ENCODE measurements at regions not wholly inside any gene's neighbourhood (a gene's known extent, or its start where the extent isn't known, plus 50 kb on each side); places are given as distances from the start of the nearest gene placed in this dataset.
A peak's percentile ranks its signal among the peaks of the same experiment; 100 is the strongest.

DNA sequence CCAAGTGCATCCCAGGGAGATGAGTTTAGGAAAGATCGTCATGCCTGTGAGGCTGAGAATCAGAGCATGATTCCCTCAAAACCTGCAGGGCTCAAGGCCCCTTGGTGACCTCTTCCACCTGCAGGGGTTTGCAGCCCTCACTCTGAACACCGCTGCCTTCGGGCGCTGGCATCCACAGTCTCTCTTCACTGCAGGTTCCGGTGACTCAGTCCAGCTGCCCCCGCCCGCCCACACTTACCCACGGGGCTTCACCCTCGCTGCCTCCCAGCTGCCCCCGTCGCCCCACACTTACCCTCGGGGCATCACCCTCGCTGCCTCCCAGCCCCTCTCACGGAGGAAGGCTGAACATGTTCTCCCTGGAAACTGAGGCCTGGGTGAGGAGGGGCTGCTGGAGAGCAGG is 277.1 kb downstream of the XXYLT1 start:
- DNase-seq (ENCODE audit: low spot score): no peak

GRCh38 chr3:194994551-194994981 is 276.4 kb downstream of the XXYLT1 start:
- no peak for DNase-seq (ENCODE audit: low spot score)

- DNase-seq (ENCODE audit: low spot score): no peak
Observed at GRCh38 chr3:194995334-194995733, 275.6 kb downstream of the XXYLT1 start.

GRCh38 chr3:194995922-194996321 is 275.0 kb downstream of the XXYLT1 start:
- no peak for DNase-seq (ENCODE audit: low spot score)

DNA sequence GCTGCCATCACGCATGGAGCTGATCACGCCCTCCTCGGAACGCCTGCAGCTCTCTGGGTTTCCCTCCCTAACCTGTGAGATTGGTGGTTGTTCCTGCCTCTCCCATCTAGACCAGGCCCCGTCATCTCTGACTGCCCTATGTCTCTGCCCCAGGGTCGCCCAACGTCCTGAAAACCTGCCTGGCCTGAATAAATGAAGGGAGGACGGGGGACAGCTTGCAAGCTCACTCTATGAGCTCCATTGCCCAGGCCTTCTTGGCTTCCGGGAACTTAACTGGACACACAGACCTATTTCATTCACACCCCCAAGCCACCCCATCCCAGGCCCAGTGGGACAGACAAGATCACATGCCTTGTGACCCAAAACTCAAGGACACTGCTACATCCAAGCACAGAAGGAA is 274.2 kb downstream of the XXYLT1 start:
- no peak for DNase-seq (ENCODE audit: low spot score)

- no peak for DNase-seq (ENCODE audit: low spot score)
Observed at GRCh38 chr3:194998417-194998816, 272.5 kb downstream of the XXYLT1 start.

DNA sequence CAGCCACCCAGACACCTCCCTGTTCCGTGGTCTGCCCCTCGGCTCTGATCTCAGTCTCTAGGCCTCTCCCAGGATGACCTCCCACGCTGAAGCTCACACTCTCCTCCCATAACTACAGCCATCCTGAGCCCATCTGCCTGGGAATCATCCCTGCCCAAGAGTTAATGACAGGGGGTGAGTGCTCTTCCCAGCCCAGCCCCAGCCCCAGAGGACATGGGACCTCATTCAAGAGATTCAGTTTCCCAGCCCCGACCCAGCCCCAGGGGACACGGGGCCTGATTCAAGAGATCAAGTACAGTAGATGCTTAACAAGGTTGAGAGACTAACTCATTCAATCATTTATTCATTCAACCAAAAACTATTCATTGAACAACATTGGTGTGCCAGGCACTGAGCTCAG is 272.0 kb downstream of the XXYLT1 start:
- DNase-seq (ENCODE audit: low spot score): no peak

GRCh38 chr3:194999491-194999890 is 271.5 kb downstream of the XXYLT1 start:
- DNase-seq (ENCODE audit: low spot score): no peak

- DNase-seq (ENCODE audit: low spot score): no peak
Observed at GRCh38 chr3:195001261-195001660, 269.7 kb downstream of the XXYLT1 start.

DNA sequence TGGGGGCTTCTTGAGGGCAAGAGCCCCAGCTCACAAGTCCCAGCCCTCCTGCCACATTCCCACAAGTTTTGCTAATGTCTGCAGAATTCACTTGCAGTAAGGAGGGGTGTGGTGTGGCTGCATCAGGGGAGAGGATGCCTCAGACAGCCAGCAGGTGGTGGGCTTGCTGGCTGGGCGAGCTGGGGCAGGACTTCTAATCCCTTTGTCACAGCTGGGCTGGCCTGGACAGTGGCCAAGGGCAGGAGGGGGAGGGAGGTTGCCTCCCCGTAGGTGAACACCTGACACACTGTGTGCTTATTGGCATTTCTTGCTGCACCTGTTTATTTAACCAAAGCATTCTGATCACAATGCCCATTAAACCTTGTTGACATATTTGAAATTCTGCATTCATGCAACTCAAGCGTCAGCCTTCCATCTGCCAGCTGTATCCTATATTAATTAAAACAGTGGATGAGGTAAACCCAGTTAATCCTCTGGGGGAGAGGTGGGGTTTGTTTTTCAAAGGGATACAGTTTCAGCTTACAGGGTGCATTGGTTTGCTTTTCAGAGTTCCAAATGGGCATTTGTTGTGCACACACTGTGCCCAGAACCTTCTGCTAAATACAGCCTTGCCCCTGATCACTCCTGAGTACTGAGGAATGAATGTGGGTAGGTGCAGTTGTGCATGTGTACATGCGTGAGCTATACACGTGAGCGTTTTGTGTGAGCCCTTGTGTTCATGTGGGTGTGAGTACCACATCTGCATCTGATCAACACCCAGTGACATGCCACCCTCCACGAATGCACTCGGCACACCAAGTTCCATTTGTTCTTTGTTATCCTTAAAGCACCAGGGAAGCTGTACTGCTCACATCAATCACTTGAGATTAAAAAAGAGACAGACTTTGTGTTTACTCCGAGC is 268.7 kb downstream of the XXYLT1 start:
- DNase-seq (ENCODE audit: low spot score): no peak

DNA sequence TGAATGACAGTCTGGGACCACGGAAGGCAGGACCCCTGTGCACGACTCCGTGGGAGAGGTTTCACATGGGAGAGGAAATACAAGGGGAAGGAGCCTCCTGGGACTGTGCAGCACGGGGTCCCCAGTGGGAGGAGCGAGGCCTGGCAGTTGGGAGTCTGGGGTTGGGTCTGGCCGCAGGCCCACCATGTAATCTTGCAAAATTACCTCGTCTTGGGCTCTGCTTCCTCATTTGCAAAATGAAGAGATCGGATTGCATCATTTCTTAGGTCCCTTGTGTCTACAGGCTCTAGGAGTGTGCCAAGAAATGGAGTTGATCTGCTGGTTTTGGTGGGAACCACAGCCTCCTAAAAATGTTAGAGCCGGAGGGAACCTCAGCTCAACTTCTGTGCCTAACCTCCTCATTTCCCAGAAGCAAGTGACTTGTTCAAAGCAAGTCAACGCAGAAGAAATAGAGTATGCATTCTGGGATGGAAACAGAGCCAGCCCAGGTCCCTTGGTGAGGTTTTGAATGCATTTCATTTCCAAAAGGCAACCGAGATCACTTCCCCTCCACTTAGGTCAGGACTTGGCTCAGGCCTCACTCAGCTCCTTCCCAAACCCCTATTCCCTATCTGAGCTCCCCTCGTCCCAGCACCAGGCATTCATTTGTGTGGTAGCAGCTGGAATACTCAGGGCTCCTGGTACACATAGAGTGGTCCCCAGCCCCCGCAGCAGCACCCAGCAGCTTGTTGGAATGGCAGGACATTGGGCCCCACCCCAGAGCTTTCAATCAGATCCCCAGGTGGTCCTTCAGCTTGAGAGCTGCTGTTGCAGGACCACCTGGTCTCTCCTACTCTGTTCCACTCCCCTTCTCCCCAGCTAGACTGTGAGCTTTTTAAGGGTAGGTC is 267.7 kb downstream of the XXYLT1 start:
- DNase-seq (ENCODE audit: low spot score): peak; percentile 24

- no peak for DNase-seq (ENCODE audit: low spot score)
Observed at GRCh38 chr3:195003893-195004289, 267.1 kb downstream of the XXYLT1 start.

DNA sequence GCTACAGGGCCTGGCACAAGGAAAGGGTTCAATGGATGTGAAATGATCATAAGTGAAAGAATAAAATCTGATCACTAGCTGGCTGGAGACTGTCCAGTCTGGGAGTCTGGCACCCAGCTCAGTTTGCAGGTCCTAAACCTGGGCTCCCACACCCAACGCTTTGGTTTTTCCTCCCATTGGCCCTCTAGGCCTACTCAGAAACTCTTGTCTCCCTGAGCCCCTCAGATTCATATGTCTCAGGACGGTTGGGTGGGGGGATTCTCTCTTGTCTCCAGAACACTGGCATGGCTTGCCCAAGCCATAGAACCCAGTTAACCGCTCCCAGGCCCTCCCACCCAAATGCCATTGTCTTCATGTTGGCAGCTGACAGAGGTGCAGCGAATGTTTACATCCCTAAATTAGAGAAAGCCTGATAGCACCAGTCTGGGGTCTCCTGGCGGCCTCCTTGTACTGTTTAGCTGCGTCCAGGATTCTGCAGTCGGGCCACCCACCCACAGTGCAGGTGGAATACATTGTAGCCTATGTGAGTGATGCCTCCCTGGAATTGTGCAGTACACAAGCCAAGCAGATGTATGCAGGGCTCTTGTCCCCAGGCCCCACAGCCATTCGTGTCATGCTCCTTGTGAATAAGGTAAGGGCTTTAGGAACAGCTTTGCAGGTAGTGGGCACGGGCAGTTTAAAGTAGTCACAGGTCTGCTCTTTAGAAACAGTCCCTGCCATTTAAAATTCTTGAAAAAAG is 266.3 kb downstream of the XXYLT1 start:
- no peak for DNase-seq (ENCODE audit: low spot score)

GRCh38 chr3:195005251-195005620 is 265.7 kb downstream of the XXYLT1 start:
- DNase-seq (ENCODE audit: low spot score): no peak

DNA sequence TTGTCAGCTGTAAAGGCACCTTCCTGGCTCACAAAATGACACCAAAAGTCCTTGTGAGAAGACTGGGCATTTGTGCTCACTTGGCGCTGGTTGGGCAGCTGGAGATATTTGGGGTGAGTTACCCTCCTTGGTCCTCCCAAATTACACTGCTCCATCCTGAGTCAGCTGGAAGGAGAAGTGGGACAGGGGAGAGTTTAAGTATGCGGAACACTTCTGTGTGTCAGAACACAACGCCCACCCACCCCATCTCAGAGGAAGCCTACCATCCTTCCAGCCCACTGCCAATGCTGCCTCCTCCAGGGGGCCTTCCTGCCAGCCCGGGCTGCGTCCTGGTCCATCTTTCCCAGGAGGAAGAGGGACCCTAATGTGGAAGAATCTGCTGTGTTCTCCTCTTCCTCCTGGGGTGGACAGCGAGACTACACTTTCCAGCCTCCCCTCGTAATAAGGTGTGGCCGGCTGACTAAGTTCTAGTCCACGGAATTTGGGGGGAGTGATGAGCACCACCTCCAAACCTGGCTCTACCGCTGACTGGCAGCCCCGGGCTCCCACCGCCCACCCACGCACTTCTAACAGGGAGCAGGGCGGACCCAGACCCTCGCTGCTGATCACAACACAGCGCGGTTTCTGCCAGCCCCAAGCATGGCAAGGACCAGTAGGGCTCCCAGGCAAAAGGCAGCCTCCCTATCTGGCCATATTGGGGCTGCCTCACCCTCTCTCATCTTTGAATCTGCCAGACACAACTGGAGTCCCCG is 265.0 kb downstream of the XXYLT1 start:
- no peak for DNase-seq (ENCODE audit: low spot score)

GRCh38 chr3:195007151-195007550 is 263.8 kb downstream of the XXYLT1 start:
- no peak for DNase-seq (ENCODE audit: low spot score)

DNA sequence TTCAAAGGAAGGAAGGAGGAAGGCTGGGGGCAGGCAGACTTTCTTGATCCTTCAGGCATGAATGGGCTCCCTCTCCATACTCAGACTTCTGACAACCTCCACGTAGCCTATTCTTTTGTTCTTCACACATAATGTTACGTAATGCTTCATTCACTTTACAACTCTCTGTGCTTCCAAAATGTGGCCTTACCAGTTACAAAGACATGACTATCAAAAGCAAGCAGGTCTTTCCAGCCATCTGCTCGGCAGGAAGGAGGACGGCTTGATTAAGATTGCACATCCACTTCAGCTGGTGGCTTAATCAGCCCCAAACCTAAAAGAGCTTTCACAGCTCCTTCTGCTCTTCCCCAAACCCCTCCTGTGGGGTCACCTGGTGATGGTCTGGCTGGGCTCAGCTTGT is 263.2 kb downstream of the XXYLT1 start:
- DNase-seq (ENCODE audit: low spot score): no peak

DNA sequence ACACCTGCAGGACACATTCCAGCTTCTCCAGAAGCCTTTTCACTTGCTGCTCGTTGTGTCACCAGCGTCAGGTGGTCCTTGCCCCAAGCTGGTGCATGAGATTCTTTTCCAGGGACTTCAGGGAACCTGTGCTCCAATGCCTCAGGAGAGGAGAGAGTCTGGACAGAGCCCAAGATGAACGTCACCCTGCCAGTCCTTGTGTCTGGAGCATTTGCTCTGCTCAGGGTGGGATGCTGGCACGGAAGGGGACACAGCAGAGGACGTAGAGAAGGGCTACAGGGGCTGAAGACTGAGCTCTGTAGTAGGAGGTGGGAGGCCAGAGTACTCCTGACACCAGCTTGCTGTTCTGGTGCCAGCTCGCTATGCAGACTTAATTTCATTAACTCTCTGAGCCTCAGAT is 262.1 kb downstream of the XXYLT1 start:
- DNase-seq (ENCODE audit: low spot score): no peak

- no peak for DNase-seq (ENCODE audit: low spot score)
Observed at GRCh38 chr3:195009616-195010015, 261.3 kb downstream of the XXYLT1 start.

- DNase-seq (ENCODE audit: low spot score): no peak
Observed at GRCh38 chr3:195010551-195011100, 260.3 kb downstream of the XXYLT1 start.

DNA sequence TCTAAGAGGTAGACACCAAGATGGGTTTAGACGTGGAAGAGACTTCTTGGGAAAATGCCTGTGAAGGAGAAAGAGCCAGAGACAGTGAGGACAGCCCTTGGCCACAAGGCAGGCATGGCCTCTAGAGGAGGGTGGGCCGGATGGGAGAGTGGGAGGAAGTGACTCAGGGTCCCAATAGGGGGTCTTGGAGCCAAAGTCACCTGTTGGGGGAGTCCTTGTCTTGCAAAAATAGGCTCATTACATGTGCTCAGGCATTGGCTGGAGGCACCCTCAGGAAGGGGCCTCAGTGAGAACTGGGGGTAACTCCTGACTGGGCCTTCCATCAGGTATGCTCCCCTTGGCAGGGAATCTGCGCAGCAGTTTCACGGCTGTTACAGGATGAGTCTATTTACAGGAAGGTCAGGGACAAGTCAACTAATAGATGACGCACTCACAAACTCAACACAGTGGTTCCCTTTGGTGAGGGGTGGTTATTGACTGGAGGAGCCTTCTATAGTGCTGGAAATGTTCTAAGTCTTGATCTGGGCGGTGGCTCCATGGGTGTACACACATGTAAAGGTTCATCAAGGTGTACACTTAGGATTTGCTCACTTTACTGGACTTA is 259.6 kb downstream of the XXYLT1 start:
- no peak for DNase-seq (ENCODE audit: low spot score)

Data from Ammon's horn (tissue), 1 donor.